ENCODE measurements at regions not wholly inside any gene's neighbourhood (a gene's known extent, or its start where the extent isn't known, plus 50 kb on each side); places are given as distances from the start of the nearest gene placed in this dataset.

DNA sequence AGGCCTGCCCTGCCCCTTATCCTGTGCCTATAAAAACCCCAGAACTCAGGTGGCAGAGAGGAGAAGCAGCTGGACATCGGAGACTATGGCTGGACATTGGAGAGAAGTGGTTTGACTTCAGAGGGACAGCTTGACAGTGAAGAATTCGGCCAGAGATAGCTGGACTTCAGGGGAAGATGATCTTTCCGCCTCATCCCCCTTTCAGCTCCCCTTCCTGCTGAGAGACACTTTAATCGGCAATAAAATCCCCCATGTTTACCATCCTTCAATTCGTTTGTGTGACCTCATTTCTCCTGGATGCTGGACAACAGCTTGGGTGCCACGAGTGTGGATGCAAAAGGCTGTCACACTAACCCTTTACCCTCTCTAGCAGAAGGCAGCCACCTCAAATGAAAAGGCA, 134.1 kb upstream of the TUT7 start:
- TF ChIP-seq CTCF (IDR thresholded peaks at IDR 0.05) (no peak), EZH2 (IDR thresholded peaks at IDR 0.05; ENCODE audit: borderline replicate concordance, insufficient read depth, low read depth, low read length, poor library complexity, severe bottlenecking) (no peak)
